Keratinocyte (primary cell): ENCODE measurements at regions not wholly inside any gene's neighbourhood (a gene's known extent, or its start where the extent isn't known, plus 50 kb on each side); places are given as distances from the start of the nearest gene placed in this dataset.

Source experiments
- DNase-seq: peaks from one replicate; pipeline ENCODE4 v3.0.0-alpha.2; 2011; ENCODE audit warnings: low read depth, missing footprints, low spot score
- FAIRE-seq: peaks from 2 replicates; lab custom pipeline; 2011; peaks lifted over from hg19 to GRCh38; lab: Jason Lieb, UNC
- H2AFZ ChIP-seq: 2 replicates; pipeline ENCODE4 v1.6.0; 2012; ENCODE audit warnings: low read length, control low read depth, inconsistent platforms; ENCODE audit not compliant: control insufficient read depth
- H3K27ac ChIP-seq: 2 replicates; pipeline ENCODE4 v1.5.1; 2011; ENCODE audit warnings: low read length; ENCODE audit not compliant: control insufficient read depth, insufficient read depth
- H3K27me3 ChIP-seq: 3 replicates; pipeline ENCODE4 v1.6.0; 2011; ENCODE audit warnings: low read length; ENCODE audit not compliant: control insufficient read depth, insufficient read depth; ENCODE audit errors: extremely low read depth
- H3K36me3 ChIP-seq, 2 experiments: 2 replicates in 1 of 2; 3 replicates in 1 of 2; pipeline ENCODE4 v1.5.1; 2011; ENCODE audit warnings: low read length in 2 of 2, mild to moderate bottlenecking in 1 of 2; ENCODE audit not compliant: control insufficient read depth in 2 of 2, insufficient read depth in 2 of 2; ENCODE audit errors: extremely low read depth in 1 of 2
- H3K4me1 ChIP-seq: 3 replicates; pipeline ENCODE4 v1.5.1; 2011; ENCODE audit warnings: low read length; ENCODE audit not compliant: control insufficient read depth, insufficient read depth; ENCODE audit errors: extremely low read depth
- H3K4me2 ChIP-seq: 3 replicates; pipeline ENCODE4 v1.6.0; 2011; ENCODE audit warnings: low read depth, low read length; ENCODE audit not compliant: control insufficient read depth, insufficient read depth; ENCODE audit errors: extremely low read depth
- H3K4me3 ChIP-seq, 3 experiments: fragments of 200-600 bp in 1 of 3; sonication (generic) in 1 of 3; 2 replicates in 2 of 3; 3 replicates in 1 of 3; pipeline ENCODE4 v1.5.1; 2011 to 2016; ENCODE audit warnings: low read length in 3 of 3, mild to moderate bottlenecking in 3 of 3, control low read depth in 2 of 3, inconsistent platforms in 1 of 3, low read depth in 1 of 3, mixed read lengths in 1 of 3, mixed run types in 1 of 3, moderate library complexity in 1 of 3; ENCODE audit not compliant: control insufficient read depth in 2 of 3, insufficient read depth in 2 of 3; ENCODE audit errors: extremely low read depth in 1 of 3
- H3K79me2 ChIP-seq: 2 replicates; pipeline ENCODE4 v1.6.0; 2012; ENCODE audit warnings: low read length; ENCODE audit not compliant: control insufficient read depth, insufficient read depth
- H3K9ac ChIP-seq: 3 replicates; pipeline ENCODE4 v1.6.0; 2011; ENCODE audit warnings: low read length; ENCODE audit not compliant: control insufficient read depth, insufficient read depth; ENCODE audit errors: extremely low read depth
- H3K9me1 ChIP-seq: 3 replicates; pipeline ENCODE4 v1.6.0; 2011; ENCODE audit warnings: low read length; ENCODE audit not compliant: control insufficient read depth, insufficient read depth; ENCODE audit errors: extremely low read depth
- H3K9me3 ChIP-seq: 2 replicates; pipeline ENCODE4 v1.5.1; 2012; ENCODE audit warnings: low read depth, low read length; ENCODE audit not compliant: control insufficient read depth
- H4K20me1 ChIP-seq: 3 replicates; pipeline ENCODE4 v1.6.0; 2011; ENCODE audit warnings: low read length; ENCODE audit not compliant: control insufficient read depth, insufficient read depth; ENCODE audit errors: extremely low read depth
- EZH2 ChIP-seq: IDR thresholded peaks from one replicate; pipeline ENCODE4 v1.6.1; 2012; ENCODE audit warnings: inconsistent platforms, mild to moderate bottlenecking, low read length, moderate library complexity
- dilution Hi-C: fragments of 300-500 bp; cut with MboI; formaldehyde crosslinking; loops from one replicate; pipeline ENCODE4 v1.7.0; 2020; ENCODE audit warnings: low sequenced_read_pairs; ENCODE audit not compliant: extremely low pct_ligation_motif_present
- TF ChIP-seq, protein P1 (sequence below), 3 experiments: IDR thresholded peaks in 1 of 3; conservative IDR thresholded peaks in 1 of 3; optimal IDR thresholded peaks in 1 of 3; 2 replicates in 2 of 3; 3 replicates in 1 of 3; pipeline versions ENCODE3 to v1.5.1; 2011; ENCODE audit warnings: low read length in 3 of 3, mild to moderate bottlenecking in 3 of 3, moderate library complexity in 2 of 3, control low read depth in 1 of 3, inconsistent platforms in 1 of 3; ENCODE audit not compliant: insufficient read depth in 2 of 3; ENCODE audit errors: extremely low read depth in 1 of 3

DNA sequence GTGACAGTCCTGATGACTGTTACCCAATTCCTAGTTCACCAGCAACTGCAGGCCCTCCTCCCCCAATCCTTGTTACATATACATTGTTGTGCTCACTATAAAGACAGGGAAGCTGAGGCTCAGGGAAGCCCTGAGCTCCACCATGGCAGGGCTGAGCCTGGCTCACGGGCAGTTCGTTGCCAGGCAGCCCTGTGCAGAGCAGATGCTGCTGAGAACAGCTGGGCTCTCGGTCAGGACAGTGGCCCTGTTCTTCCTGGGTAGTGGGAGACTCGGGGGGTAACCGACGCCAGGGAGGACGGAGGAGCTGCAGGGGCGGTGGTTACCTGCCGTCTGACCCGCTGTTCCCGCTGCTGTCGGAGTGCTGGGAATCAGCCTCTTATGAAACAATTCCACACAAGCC lies 80.9 kb upstream of the ZNF469 start:
- Histone ChIP-seq H3K4me3 (no peak overlapping the region), H3K27ac (no peak overlapping the region), H3K4me1 (peaks cover 51% of the 10 kb centered on the region), H3K9ac (no peak overlapping the region), H3K4me2 (peak overlapping the region; percentile 28), H2AFZ (peak overlapping the region; percentile 77), H3K9me1 (no peaks in the 10 kb centered on the region), H3K27me3 (no peaks in the 10 kb centered on the region), H4K20me1 (no peaks in the 10 kb centered on the region), H3K9me3 (no peaks in the 10 kb centered on the region), H3K36me3 (no peaks in the 10 kb centered on the region), H3K79me2 (no peaks in the 10 kb centered on the region)
- DNase-seq (no peak), FAIRE-seq (no peak)
- TF ChIP-seq, protein P1, sequence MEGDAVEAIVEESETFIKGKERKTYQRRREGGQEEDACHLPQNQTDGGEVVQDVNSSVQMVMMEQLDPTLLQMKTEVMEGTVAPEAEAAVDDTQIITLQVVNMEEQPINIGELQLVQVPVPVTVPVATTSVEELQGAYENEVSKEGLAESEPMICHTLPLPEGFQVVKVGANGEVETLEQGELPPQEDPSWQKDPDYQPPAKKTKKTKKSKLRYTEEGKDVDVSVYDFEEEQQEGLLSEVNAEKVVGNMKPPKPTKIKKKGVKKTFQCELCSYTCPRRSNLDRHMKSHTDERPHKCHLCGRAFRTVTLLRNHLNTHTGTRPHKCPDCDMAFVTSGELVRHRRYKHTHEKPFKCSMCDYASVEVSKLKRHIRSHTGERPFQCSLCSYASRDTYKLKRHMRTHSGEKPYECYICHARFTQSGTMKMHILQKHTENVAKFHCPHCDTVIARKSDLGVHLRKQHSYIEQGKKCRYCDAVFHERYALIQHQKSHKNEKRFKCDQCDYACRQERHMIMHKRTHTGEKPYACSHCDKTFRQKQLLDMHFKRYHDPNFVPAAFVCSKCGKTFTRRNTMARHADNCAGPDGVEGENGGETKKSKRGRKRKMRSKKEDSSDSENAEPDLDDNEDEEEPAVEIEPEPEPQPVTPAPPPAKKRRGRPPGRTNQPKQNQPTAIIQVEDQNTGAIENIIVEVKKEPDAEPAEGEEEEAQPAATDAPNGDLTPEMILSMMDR (optimal IDR thresholded peaks at IDR 0.05 in 1 of 3, IDR thresholded peaks at IDR 0.05 in 1 of 3, conservative IDR thresholded peaks at IDR 0.05 in 1 of 3; ENCODE audit: extremely low read depth in 1 of 3, insufficient read depth in 2 of 3, low read length in 3 of 3) = no peak
- no peak for TF ChIP-seq EZH2
- dilution Hi-C loops = no loop called here

DNA sequence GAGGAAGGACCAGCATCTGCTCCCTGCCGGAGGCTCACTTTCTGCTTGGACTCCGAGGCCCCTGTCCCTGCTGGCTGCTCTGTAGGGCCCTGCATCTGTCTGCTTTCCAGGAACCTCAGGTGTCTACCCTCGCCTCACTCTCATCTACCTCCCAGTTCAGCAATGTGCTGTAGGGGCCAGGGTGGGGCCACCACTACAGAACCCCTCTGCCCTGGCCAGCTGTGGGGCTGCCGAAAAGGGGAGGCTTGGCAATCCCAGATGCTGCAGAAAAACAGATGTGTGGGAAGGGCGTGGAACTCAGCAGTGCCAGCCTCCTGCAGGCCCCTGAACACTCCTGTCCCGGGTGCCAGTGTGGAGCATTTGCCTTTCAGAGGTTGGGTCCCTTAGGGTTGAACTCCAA lies 80.1 kb upstream of the ZNF469 start:
- Histone ChIP-seq H3K4me2 (peak overlapping the region; percentile 17), H4K20me1 (no peaks in the 10 kb centered on the region), H3K9me3 (no peaks in the 10 kb centered on the region), H3K79me2 (no peaks in the 10 kb centered on the region), H3K4me3 (no peak overlapping the region), H2AFZ (peak overlapping the region; percentile 77), H3K9me1 (no peaks in the 10 kb centered on the region), H3K36me3 (no peaks in the 10 kb centered on the region), H3K9ac (no peak overlapping the region), H3K27me3 (no peaks in the 10 kb centered on the region), H3K4me1 (peaks cover 44% of the 10 kb centered on the region), H3K27ac (no peak overlapping the region)
- dilution Hi-C loops = no loop called here
- FAIRE-seq (no peak), DNase-seq (no peak)
- TF ChIP-seq EZH2 = no peak
- TF ChIP-seq, protein P1 (optimal IDR thresholded peaks at IDR 0.05 in 1 of 3, IDR thresholded peaks at IDR 0.05 in 1 of 3, conservative IDR thresholded peaks at IDR 0.05 in 1 of 3; ENCODE audit: extremely low read depth in 1 of 3, insufficient read depth in 2 of 3, low read length in 3 of 3) = no peak
